GM19351 (cell line): ENCODE measurements at regions not wholly inside any gene's neighbourhood (a gene's known extent, or its start where the extent isn't known, plus 50 kb on each side); places are given as distances from the start of the nearest gene placed in this dataset.

Experiments used
- ATAC-seq: cut with Tn5 transposase; IDR thresholded peaks from one replicate; pipeline ENCODE4 v1.9.1; 2021; ENCODE audit warnings: mild to moderate bottlenecking, moderate library complexity; ENCODE audit not compliant: unreplicated experiment

GRCh38 chr18:73924307-73924706 is 223.3 kb downstream of the FBXO15 start:
- no peak for ATAC-seq

- no peak for ATAC-seq
Observed at GRCh38 chr18:73923866-73924265, 223.8 kb downstream of the FBXO15 start.

GRCh38 chr18:73920033-73920432 is 227.6 kb downstream of the FBXO15 start:
- no peak for ATAC-seq

- ATAC-seq: no peak
Observed at GRCh38 chr18:73918816-73919215, 228.8 kb downstream of the FBXO15 start.

GRCh38 chr18:73917046-73917445 is 230.6 kb downstream of the FBXO15 start:
- no peak for ATAC-seq

GRCh38 chr18:73913505-73913904 is 234.1 kb downstream of the FBXO15 start:
- ATAC-seq: no peak

GRCh38 chr18:73908323-73908722 is 239.3 kb downstream of the FBXO15 start:
- no peak for ATAC-seq

- no peak for ATAC-seq
Observed at GRCh38 chr18:73901566-73901965, 246.1 kb downstream of the FBXO15 start.

GRCh38 chr18:73901151-73901550 is 246.5 kb downstream of the FBXO15 start:
- ATAC-seq: no peak

GRCh38 chr18:73900106-73900835 is 247.4 kb downstream of the FBXO15 start:
- ATAC-seq: no peak

- ATAC-seq: no peak
Observed at GRCh38 chr18:73897517-73897916, 250.1 kb downstream of the FBXO15 start.

- peak; percentile 52 for ATAC-seq
Observed at GRCh38 chr18:73896685-73897084, 250.9 kb downstream of the FBXO15 start.

- ATAC-seq: no peak
Observed at GRCh38 chr18:73895701-73896100, 251.9 kb downstream of the FBXO15 start.

- no peak for ATAC-seq
Observed at GRCh38 chr18:73893880-73894279, 253.8 kb downstream of the FBXO15 start.

GRCh38 chr18:73891572-73892421 is 255.8 kb downstream of the FBXO15 start:
- ATAC-seq: no peak

- no peak for ATAC-seq
Observed at GRCh38 chr18:73888565-73888964, 259.1 kb downstream of the FBXO15 start.

- ATAC-seq: no peak
Observed at GRCh38 chr18:73887801-73888200, 259.8 kb downstream of the FBXO15 start.

- no peak for ATAC-seq
Observed at GRCh38 chr18:73884868-73885267, 262.8 kb downstream of the FBXO15 start.

GRCh38 chr18:73881396-73881917 is 266.2 kb downstream of the FBXO15 start:
- no peak for ATAC-seq

GRCh38 chr18:73880387-73880786 is 267.2 kb downstream of the FBXO15 start:
- ATAC-seq: no peak

GRCh38 chr18:73879766-73880165 is 267.9 kb downstream of the FBXO15 start:
- ATAC-seq: no peak

- ATAC-seq: no peak
Observed at GRCh38 chr18:73879328-73879727, 268.3 kb downstream of the FBXO15 start.
